ENCODE measurements at regions not wholly inside any gene's neighbourhood (a gene's known extent, or its start where the extent isn't known, plus 50 kb on each side); places are given as distances from the start of the nearest gene placed in this dataset.

- TF ChIP-seq EZH2 (IDR thresholded peaks at IDR 0.05; ENCODE audit: low read length, missing control alignments) (no peak), CTCF (conservative IDR thresholded peaks at IDR 0.05 in 1 of 2, IDR thresholded peaks at IDR 0.05 in 1 of 2; ENCODE audit: low read depth in 1 of 2, low read length in 2 of 2) (no peak)
- H4K20me1 ChIP-seq (ENCODE audit: control insufficient read depth, extremely low read depth, insufficient read depth, low read length), result no peaks in the 10 kb centered on the region
- H3K9me3 ChIP-seq (ENCODE audit: control insufficient read depth, insufficient read depth, low read depth, low read length), result no peaks in the 10 kb centered on the region
- no peaks in the 10 kb centered on the region for H3K27me3 ChIP-seq (ENCODE audit: control insufficient read depth, insufficient read depth, low read length)
- H2AFZ ChIP-seq (ENCODE audit: low read length), result no peak overlapping the region
- H3K79me2 ChIP-seq (ENCODE audit: control insufficient read depth, insufficient read depth, low read length), result no peaks in the 10 kb centered on the region
- no peak overlapping the region for H3K4me2 ChIP-seq (ENCODE audit: extremely low read depth, insufficient read depth, low read length)
- no peaks in the 10 kb centered on the region for H3K4me1 ChIP-seq (ENCODE audit: control insufficient read depth, extremely low read depth, insufficient read depth, low read length)
- no peak overlapping the region for H3K4me3 ChIP-seq (replicated peaks in 1 of 4; ENCODE audit: control extremely low read depth in 1 of 4, insufficient read depth in 1 of 4, low read depth in 3 of 4, low read length in 4 of 4)
- H3K27ac ChIP-seq (ENCODE audit: insufficient read depth, low read length), result no peak overlapping the region
- DNase-seq (ENCODE audit: low read depth in 2 of 2), result no peak
- H3K36me3 ChIP-seq (ENCODE audit: control insufficient read depth, insufficient read depth, low read length), result no peaks in the 10 kb centered on the region
- no peak overlapping the region for H3K9ac ChIP-seq (ENCODE audit: insufficient read depth, low read length)
Measured at GRCh38 chr5:11998397-11998796, 94.2 kb upstream of the CTNND2 start.

GRCh38 chr5:11997942-11998341 lies 93.7 kb upstream of the CTNND2 start:
- no peak for DNase-seq (ENCODE audit: low read depth in 2 of 2)
- Histone ChIP-seq H3K27me3 (ENCODE audit: control insufficient read depth, insufficient read depth, low read length) (no peaks in the 10 kb centered on the region), H3K36me3 (ENCODE audit: control insufficient read depth, insufficient read depth, low read length) (no peaks in the 10 kb centered on the region), H3K79me2 (ENCODE audit: control insufficient read depth, insufficient read depth, low read length) (no peaks in the 10 kb centered on the region), H3K4me1 (ENCODE audit: control insufficient read depth, extremely low read depth, insufficient read depth, low read length) (no peaks in the 10 kb centered on the region), H3K9ac (ENCODE audit: insufficient read depth, low read length) (no peak overlapping the region), H3K27ac (ENCODE audit: insufficient read depth, low read length) (no peak overlapping the region), H3K4me2 (ENCODE audit: extremely low read depth, insufficient read depth, low read length) (no peak overlapping the region), H3K9me3 (ENCODE audit: control insufficient read depth, insufficient read depth, low read depth, low read length) (no peaks in the 10 kb centered on the region), H2AFZ (ENCODE audit: low read length) (no peak overlapping the region), H4K20me1 (ENCODE audit: control insufficient read depth, extremely low read depth, insufficient read depth, low read length) (no peaks in the 10 kb centered on the region), H3K4me3 (replicated peaks in 1 of 4; ENCODE audit: control extremely low read depth in 1 of 4, insufficient read depth in 1 of 4, low read depth in 3 of 4, low read length in 4 of 4) (no peak overlapping the region)
- TF ChIP-seq EZH2 (IDR thresholded peaks at IDR 0.05; ENCODE audit: low read length, missing control alignments), result no peak
- TF ChIP-seq CTCF (conservative IDR thresholded peaks at IDR 0.05 in 1 of 2, IDR thresholded peaks at IDR 0.05 in 1 of 2; ENCODE audit: low read depth in 1 of 2, low read length in 2 of 2), result no peak

GRCh38 chr5:11992518-11992917 lies 88.3 kb upstream of the CTNND2 start:
- H3K4me1 ChIP-seq (ENCODE audit: control insufficient read depth, extremely low read depth, insufficient read depth, low read length), result no peaks in the 10 kb centered on the region
- H3K79me2 ChIP-seq (ENCODE audit: control insufficient read depth, insufficient read depth, low read length), result no peaks in the 10 kb centered on the region
- no peak overlapping the region for H3K4me3 ChIP-seq (replicated peaks in 1 of 4; ENCODE audit: control extremely low read depth in 1 of 4, insufficient read depth in 1 of 4, low read depth in 3 of 4, low read length in 4 of 4)
- H3K27ac ChIP-seq (ENCODE audit: insufficient read depth, low read length), result no peak overlapping the region
- H3K9ac ChIP-seq (ENCODE audit: insufficient read depth, low read length), result no peak overlapping the region
- H3K36me3 ChIP-seq (ENCODE audit: control insufficient read depth, insufficient read depth, low read length), result no peaks in the 10 kb centered on the region
- no peak for DNase-seq (ENCODE audit: low read depth in 2 of 2)
- no peak overlapping the region for H3K4me2 ChIP-seq (ENCODE audit: extremely low read depth, insufficient read depth, low read length)
- TF ChIP-seq CTCF (conservative IDR thresholded peaks at IDR 0.05 in 1 of 2, IDR thresholded peaks at IDR 0.05 in 1 of 2; ENCODE audit: low read depth in 1 of 2, low read length in 2 of 2) (no peak), EZH2 (IDR thresholded peaks at IDR 0.05; ENCODE audit: low read length, missing control alignments) (no peak)
- H4K20me1 ChIP-seq (ENCODE audit: control insufficient read depth, extremely low read depth, insufficient read depth, low read length), result no peaks in the 10 kb centered on the region
- H3K9me3 ChIP-seq (ENCODE audit: control insufficient read depth, insufficient read depth, low read depth, low read length), result no peaks in the 10 kb centered on the region
- H3K27me3 ChIP-seq (ENCODE audit: control insufficient read depth, insufficient read depth, low read length), result no peaks in the 10 kb centered on the region
- H2AFZ ChIP-seq (ENCODE audit: low read length), result no peak overlapping the region

Measured in fibroblast of lung (primary cell).